ENCODE measurements at regions not wholly inside any gene's neighbourhood (a gene's known extent, or its start where the extent isn't known, plus 50 kb on each side); places are given as distances from the start of the nearest gene placed in this dataset.

GRCh38 chr9:87250205-87250604 is 247.5 kb upstream of the DAPK1 start:
- H3K27me3 ChIP-seq (ENCODE audit: insufficient read depth, poor library complexity, severe bottlenecking), result peaks cover 2% of the 10 kb centered on the region
- no peak for TF ChIP-seq POLR2AphosphoS5 (IDR thresholded peaks at IDR 0.05; ENCODE audit: low read depth)
- TF ChIP-seq CTCF (IDR thresholded peaks at IDR 0.05; ENCODE audit: insufficient read depth, low read length), result no peak
- no peak for TF ChIP-seq REST (IDR thresholded peaks at IDR 0.05; ENCODE audit: insufficient replicate concordance, low read depth)
- TF ChIP-seq GABPA (IDR thresholded peaks at IDR 0.05; ENCODE audit: low read depth), result no peak
- no peak for TF ChIP-seq SPI1 (IDR thresholded peaks at IDR 0.05; ENCODE audit: borderline replicate concordance, low read depth)
- no peak for DNase-seq (ENCODE audit: low read depth in 1 of 2, low spot score in 1 of 2)
- H3K4me3 ChIP-seq (replicated peaks; ENCODE audit: insufficient read depth, low read length), result no peak overlapping the region
- no peak overlapping the region for H3K27ac ChIP-seq (replicated peaks)

- Histone ChIP-seq H3K27ac (replicated peaks) (no peak overlapping the region), H3K4me3 (replicated peaks; ENCODE audit: insufficient read depth, low read length) (no peak overlapping the region), H3K27me3 (ENCODE audit: insufficient read depth, poor library complexity, severe bottlenecking) (no peaks in the 10 kb centered on the region)
- no peak for TF ChIP-seq REST (IDR thresholded peaks at IDR 0.05; ENCODE audit: insufficient replicate concordance, low read depth)
- no peak for TF ChIP-seq SPI1 (IDR thresholded peaks at IDR 0.05; ENCODE audit: borderline replicate concordance, low read depth)
- no peak for TF ChIP-seq GABPA (IDR thresholded peaks at IDR 0.05; ENCODE audit: low read depth)
- no peak for TF ChIP-seq POLR2AphosphoS5 (IDR thresholded peaks at IDR 0.05; ENCODE audit: low read depth)
- no peak for TF ChIP-seq CTCF (IDR thresholded peaks at IDR 0.05; ENCODE audit: insufficient read depth, low read length)
- DNase-seq (ENCODE audit: low read depth in 1 of 2, low spot score in 1 of 2), result no peak
Measured at GRCh38 chr9:87255431-87256155, 242.1 kb upstream of the DAPK1 start.

- Histone ChIP-seq H3K4me3 (replicated peaks; ENCODE audit: insufficient read depth, low read length) (no peak overlapping the region), H3K27ac (replicated peaks) (no peak overlapping the region), H3K27me3 (ENCODE audit: insufficient read depth, poor library complexity, severe bottlenecking) (no peaks in the 10 kb centered on the region)
- no peak for DNase-seq (ENCODE audit: low read depth in 1 of 2, low spot score in 1 of 2)
- TF ChIP-seq SPI1 (IDR thresholded peaks at IDR 0.05; ENCODE audit: borderline replicate concordance, low read depth), result no peak
- no peak for TF ChIP-seq CTCF (IDR thresholded peaks at IDR 0.05; ENCODE audit: insufficient read depth, low read length)
- no peak for TF ChIP-seq POLR2AphosphoS5 (IDR thresholded peaks at IDR 0.05; ENCODE audit: low read depth)
- TF ChIP-seq GABPA (IDR thresholded peaks at IDR 0.05; ENCODE audit: low read depth), result no peak
- TF ChIP-seq REST (IDR thresholded peaks at IDR 0.05; ENCODE audit: insufficient replicate concordance, low read depth), result no peak
Measured at GRCh38 chr9:87256973-87257372, 240.7 kb upstream of the DAPK1 start.
